Activated gamma-delta T cell treated with Interleukin-2 at 50 U/mL for 16 hours (primary cell): ENCODE measurements at regions not wholly inside any gene's neighbourhood (a gene's known extent, or its start where the extent isn't known, plus 50 kb on each side); places are given as distances from the start of the nearest gene placed in this dataset.
"Not testable (repeated sequence)": the region's sequence is repeated elsewhere in the genome, so short reads cannot be mapped to it uniquely, and the experiment has no call there.

Experiments
- DNase-seq: peaks from one replicate; pipeline ENCODE4 v3.0.0-alpha.2; 2020

DNA sequence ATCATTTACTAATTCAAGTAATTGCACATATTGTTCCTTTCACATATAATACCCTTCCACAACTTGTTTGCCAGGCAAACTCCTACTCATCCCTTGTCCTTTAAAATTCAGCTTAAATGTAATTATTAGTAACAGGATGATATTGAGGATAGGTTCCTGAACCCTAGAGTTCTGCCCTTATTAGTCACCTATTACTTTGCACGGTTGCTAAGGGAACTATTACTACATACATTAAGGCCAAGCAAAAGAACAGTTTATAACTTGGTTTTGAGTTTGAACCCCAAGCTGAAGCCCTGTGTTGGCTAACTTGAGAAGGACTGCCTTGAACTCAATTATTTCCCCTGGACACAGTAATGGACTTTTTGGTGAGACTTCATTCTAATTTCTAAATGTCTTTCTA, 529.7 kb downstream of the IGSF11 start:
- DNase-seq = no peak

DNA sequence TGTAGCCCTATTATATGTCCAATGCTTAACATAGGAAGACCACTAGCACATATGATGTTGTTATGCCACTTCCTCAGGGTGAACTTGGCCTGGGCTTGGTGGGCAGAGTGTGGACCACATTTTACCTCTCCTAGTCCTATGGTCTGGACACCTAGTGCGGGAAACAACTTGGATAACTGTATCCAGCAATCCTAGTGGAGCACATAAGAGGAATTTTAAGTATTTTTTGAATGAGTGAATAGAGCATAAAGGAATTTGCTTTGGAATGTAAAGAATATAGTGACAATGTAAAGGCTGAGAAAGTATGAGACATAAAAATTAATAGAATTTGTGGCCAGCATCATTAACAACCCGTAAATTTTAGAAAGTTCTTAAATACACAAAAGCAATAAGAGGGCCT, 528.9 kb downstream of the IGSF11 start:
- DNase-seq = no peak

DNA sequence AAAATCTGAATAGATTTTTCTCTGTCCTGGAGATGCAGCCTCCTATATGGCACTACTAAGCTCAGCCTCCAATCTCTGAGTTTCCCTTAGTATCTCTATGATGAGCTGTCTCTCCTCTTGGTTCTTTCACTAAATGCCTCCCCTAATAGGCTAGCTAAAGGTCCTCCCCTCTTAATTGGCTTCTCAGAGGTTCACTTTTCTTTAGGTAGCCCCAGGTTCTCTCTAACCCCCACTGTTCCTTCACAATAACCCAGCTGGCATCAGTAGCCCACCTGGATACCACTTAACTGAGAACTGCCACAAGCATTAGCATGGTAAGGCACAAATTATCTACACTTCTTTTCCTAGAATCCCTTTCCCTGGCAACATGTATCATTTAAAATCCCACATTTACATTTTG, 523.2 kb downstream of the IGSF11 start:
- DNase-seq = no peak

DNA sequence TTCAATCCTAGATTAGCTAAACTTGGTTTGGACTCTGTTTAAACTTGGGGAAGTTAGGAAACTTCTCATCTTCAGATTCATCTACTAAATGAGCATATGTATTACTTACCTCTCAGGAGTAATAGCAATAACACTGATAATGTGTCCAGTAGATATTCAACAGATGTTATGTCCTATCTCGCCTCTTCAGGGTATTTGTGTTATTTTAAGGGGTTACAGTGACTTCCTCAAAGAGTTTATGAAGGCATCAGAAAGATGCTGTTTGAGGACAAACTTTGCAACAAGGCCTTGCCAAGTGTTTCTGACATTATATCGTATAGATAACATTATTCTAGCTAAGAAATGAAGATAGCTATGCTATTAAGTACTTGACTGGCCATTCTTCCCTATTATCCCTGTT, 522.3 kb downstream of the IGSF11 start:
- DNase-seq = no peak

DNA sequence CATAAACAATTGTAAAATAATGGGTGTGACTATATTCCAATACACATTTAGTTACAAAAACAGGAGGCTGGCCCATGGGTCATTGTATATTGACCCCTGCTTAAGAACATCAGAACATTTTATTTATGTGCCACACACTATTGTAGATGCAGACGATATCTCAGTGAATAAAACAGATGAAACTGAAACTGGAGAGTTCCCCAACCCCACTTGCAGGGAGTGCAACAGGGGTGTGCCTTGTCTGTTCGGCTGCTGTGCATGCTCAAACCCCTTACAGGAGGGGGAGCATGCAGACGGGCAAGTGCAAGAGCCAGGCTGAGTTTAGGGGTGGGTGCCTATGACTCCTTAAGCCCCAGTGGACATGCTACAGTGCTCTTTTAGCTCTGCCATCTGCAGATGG, 509.6 kb downstream of the IGSF11 start:
- DNase-seq = no peak

DNA sequence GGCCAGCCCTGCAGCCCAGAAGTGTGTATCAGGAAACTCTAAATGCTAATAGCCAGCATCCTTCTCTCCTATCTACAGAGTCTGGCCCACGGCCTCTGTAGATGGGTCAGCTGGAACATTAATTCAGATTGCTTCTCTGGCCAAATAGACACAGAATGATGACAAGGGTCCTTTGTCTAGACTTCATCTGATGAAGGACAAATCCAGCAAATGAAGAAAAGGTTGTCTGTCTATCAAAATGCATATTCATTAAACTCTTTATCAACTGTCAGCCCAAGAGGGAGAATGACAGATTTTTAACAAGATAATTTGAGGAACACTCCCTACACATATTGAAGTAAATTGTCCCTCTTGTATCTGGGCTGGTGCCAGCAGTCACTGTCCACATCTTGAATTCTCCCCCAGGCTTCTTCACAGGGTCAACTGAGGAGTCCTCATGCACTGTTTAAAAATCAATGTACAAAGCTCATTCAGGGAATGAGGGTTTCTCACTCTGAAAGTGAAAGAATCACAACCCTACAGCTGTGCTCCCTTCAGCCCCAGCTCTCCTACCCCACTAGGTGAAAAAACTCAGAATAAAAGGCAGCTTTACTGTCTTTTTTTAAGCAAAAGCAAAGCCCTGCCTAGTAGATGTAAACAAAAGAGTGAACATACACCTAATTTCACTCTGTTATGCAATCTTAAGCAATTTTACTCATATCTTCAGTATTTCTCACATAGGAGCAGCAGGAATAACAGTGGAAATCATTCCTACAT, 507.7 kb downstream of the IGSF11 start:
- no peak for DNase-seq

DNA sequence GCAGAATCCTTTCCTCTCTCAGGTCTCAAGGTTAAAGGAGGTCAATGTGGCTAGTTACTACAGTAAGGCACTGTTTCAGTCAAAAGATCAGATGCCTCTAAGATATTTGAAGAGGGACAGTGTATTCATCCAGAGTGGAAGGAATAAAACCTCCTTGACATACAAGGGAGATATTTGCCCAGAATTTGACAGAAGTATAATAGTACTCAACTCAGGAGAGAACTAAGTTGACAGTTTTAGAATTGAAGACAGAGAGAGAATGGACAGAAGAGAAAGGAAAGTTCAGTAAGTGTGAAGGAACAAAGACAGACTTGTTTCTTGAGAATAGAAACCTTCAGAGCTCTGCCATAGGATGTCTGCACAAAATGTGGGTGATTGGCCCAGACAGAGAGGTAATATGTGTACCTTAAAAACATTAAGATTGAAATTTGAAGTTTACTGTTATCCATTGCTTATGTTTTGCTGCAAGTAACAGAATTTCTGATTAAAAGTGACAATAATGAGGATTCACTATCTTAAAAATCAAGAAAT, 507.1 kb downstream of the IGSF11 start:
- no peak for DNase-seq

DNA sequence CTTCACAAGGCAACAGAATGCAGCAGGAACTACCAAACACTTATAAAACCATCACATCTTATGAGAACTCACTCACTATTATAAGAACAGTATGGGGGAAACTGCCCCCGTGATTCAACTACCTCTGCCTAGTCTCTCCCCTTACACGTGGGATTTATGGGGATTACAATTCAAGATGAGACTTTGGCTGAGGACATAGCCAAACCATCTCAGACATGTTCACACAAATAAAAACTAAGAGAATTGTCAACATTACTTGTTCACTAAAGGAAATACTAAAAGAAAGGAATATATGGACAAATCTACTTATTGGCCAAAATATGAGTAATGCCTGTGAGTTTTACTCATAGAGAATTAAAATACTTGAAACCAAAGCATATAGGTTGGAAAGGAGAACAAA, 505.1 kb downstream of the IGSF11 start:
- DNase-seq = no peak

DNA sequence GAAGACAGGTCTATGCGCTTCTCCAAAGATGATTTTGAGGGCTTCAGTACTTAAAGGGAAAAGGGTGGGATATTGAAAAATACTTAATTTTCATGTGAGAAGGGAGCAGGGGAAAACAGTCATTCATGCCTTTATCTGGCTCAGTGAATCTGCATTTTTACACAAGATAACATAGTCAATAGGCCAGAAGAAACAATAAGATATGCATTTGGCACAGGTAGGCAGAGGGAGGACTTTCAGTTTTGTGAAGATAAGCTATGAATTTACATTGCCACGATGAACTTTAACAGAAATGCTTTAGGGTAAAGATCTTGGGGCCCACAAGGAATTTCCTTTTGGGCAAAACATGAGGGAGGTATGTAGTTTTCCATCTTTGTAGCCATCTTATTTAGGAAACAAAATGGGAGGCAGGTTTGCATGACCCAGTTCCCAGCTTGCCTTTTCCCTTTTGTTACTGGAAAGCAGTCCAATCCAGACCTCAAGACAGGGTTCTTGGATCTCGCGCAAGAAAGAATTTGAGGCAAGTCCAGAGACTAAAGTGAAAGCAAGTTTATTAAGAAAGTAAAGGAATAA, 504.2 kb downstream of the IGSF11 start:
- DNase-seq = no peak

DNA sequence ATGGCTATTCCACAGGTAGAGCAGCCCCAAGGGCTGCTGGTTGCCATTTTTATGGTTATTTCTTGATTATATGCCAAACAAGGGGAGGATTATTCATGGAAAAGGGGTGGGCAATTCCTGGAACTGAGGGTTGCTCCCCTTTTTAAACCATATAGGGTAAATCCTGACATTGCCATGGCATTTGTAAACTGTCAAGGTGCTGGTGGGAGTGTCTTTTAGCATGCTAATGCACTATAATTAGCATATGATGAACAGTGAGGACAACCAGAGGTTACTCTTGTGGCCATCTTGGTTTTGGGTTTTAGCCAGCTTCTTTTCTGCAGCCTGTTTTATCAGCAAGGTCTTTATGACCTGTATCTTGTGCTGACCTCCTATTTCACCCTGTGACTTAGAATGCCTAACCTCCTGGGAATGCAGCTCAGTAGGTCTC, 503.7 kb downstream of the IGSF11 start:
- DNase-seq = not testable (repeated sequence)

DNA sequence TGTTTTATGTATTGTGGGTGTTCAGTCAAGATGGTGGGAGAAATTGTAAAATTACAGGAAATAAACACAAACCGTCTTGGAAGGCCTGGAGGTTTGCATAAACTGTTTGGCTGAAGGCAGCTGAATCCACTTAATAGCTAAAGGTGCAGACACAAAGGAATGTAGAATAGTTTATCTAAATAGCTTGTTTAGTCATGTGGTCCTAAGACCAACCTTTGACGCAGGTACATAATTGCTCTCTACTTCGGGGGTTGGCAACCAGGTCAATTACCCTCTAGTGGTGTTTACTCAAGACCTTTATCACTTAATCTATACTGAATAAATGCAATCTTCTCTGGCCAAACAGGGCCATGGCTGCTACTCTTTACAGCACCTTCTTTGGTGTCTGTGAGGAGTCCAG, 502.8 kb downstream of the IGSF11 start:
- no peak for DNase-seq

DNA sequence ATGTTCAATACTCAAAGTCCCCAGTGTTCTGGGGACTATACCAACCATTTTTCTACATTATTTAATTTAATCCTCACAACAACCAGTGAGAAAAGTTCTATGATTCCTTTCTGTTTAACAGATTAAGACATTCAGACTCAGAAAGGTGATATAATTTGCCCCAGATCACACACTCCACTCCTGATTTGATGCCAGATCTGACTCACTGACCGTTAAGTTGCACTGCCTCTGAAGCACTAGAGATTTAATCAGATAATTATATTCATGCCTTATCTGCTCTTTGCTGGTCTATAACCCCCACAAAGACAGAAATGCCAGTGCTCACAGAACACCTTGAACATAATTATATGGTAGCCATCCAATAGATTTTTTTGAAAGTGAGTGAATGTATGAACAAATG, 501.0 kb downstream of the IGSF11 start:
- DNase-seq = no peak

DNA sequence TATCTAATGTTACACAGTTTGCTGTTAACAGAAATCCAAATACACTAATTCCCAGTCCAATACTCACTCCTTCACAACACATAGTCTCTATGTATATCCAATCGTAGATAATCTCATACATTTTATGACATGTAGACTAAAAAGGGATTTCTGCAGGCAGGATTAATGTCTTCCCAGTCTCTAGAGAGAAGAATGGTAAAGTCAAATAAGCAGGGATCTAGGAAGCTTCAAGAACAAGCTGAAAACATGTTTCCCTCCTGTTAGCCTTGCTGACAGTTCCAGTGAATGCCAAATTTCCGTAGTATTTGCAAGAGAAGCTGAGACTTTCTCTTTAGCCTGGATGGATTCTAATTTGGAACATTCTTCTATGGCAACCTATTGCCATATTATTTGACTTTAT, 500.1 kb downstream of the IGSF11 start:
- no peak for DNase-seq

DNA sequence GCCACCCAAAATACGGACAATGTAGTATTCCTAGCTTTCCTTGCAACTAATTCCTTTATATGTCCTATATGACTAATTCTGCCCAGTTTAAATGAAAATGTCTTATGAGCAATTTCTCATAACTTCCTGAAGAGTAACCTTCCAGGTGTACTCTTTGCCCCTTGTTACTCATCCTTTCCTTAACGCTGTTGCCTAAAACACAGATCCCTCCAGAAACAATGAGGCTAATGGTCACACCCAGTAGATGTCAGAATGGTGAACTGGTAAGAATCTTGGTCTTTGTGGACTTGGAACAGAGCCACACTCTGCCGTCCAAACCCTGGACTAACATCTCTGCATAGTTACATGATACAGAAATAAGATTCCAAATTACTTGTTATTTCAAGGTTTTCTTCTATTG, 497.9 kb downstream of the IGSF11 start:
- DNase-seq = no peak

DNA sequence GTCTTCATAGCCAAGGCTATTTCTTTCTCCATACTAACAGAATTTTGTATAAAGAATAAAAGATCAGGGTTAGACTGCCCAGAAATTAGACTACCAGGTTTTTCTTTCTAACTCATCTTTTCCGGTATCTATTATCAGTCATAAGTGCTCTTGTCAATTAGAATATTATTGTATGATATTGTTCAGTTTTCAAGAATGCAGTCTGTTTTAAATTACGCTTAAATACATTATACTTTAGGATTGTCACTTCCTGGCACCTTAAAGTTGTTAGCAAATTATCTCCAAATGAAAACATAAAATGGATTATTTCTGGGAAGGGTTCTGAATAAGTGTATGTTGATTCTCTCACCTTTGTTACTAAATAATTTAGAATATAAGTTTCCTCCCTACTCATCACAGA, 497.2 kb downstream of the IGSF11 start:
- DNase-seq = no peak

DNA sequence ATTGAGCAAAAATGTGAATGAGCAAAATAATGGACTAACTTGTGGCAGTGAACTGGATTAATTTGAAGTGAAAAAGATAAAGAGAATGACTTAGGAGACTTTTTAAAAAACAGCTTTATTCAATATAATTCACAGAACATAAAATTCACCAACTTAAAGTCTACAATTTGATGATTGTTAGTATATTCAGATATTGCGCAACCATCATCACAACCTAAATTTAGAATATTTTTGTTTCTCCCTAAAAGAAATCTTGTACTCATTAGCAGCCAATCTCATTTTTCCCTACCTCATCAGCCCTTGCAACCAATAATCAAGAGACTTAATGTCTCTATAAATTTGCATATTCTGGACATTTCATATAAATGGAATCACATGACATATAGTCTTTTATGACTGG, 496.5 kb downstream of the IGSF11 start:
- no peak for DNase-seq

DNA sequence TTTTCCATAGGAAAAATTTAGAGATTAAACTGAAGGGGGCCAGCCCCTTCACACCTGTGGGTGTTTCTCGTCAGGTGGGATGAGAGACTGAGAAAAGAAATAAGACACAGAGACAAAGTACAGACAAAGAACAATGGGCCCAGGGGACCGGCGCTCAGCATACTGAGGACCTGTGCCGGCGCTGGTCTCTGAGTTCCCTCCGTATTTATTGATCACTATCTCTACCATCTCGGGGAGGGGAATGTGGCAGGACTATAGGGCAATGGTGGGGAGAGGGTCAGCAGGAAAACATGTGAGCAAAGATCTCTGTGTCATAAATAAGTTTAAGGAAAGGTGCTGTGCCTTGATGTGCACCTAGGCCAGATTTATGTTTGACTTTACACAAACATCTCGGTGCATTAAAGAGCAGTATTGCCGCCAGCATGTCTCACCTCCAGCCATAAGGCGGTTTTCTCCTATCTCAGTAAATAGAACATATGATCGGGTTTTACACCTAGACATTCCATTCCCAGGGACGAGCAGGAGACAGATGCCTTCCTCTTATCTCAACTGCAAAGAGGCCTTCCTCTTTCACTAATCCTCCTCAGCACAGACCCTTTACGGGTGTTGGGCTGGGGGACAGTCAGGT, 494.7 kb downstream of the IGSF11 start:
- not testable (repeated sequence) for DNase-seq

DNA sequence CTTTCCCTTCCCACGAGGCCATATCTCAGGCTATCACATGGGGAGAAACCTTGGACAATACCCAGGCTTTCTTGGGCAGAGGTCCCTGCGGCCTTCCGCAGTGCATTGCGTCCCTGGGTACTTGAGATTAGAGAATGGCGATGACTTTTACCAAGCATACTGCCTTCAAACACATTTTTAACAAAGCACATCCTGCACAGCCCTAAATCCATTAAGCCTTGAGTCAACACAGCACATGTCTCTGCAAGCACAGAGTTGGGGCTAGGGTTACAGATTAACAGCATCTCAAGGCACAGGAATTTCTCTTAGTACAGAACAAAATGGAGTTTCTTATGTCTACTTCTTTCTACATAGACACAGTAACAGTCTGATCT, 494.2 kb downstream of the IGSF11 start:
- DNase-seq = not testable (repeated sequence)

DNA sequence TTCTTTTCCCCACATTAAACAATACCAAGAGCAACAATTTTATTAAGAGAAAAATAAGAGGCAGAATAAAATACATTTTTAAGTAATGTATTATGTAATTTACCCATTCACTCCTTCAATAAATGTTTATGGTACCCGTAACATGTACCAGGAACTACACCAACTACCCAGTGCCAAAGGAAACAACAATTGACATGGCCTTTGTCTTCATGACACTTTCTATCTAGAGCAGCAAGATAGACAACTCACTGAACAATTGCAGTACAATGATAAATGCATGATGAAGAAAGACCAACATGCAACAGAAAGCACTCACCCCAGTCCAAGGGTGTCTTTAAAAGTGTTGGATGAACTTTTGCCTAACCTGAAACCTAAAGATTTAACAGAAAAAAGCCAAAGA, 493.8 kb downstream of the IGSF11 start:
- no peak for DNase-seq

DNA sequence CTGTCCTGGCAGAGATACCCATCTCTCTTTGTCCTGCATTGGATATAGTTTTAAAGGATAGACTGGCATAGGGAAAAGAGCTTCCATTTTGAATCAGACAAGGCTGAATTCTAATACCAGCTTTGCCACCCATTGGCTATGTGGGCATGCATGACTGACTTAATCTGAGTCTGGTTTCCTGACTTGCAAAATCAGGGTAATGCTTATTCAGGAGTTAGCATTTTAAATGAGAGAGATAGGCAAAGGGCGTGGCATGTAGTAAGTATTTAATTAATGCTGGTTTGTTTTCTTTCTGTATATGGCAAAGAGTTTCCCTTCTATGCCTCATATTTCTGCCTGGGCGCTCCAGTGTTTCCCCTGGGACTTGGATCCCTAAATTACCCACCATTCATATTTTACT, 492.9 kb downstream of the IGSF11 start:
- no peak for DNase-seq

DNA sequence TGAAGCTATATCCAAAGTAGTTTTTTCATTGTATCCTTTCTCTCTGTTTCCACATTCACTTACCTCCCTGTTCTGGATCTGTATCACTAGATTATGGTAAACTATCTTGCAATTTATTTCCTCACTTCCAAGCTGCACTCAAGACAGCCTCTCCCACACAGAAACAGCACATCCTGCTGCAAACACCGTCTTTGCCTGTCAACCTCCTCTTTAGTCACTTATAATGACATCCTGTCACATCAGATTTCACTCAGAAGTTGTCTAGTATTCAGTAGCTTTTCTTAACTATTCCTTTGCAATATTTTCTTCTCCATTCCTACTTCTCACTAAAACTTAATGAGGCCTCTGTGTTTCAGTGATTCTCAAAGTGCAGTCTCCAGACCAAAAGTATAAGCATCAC, 490.8 kb downstream of the IGSF11 start:
- DNase-seq = no peak

DNA sequence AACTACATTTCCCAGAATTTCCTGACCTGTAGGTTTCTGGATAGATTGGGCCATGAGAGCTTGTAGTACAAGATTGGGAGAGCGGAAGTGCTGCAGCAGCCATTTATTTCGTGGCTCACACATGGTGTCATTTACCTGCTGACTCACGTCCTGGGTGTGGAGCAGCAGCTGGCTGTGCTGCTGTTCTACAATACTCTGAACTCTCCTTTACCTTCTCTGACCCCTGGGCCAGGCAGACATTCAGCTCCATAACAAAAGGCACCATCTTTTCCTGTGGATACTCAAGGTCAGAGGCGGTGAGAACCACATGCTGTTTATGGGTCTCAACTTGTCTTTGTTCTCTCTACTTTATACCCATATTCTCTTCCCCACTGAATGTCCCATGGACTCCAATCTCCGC, 490.2 kb downstream of the IGSF11 start:
- DNase-seq = no peak

DNA sequence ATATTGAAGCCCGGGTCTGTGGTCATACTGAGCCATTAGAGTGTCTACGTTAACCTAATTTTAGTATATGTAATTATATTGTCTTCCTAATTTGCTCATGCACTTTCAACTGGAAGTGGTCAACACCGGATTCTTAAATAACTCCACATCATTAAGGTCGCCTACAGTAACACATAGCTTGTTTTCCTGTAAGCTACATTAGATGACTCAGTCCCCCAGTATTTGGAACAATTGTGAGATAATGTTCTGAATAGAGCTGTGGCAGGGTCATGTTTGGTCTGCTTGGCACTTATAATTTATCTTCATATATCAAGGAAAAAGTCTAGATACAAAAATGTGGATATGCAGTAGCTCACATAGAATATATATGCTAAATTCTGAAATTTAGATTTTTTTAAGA, 486.2 kb downstream of the IGSF11 start:
- DNase-seq = no peak

DNA sequence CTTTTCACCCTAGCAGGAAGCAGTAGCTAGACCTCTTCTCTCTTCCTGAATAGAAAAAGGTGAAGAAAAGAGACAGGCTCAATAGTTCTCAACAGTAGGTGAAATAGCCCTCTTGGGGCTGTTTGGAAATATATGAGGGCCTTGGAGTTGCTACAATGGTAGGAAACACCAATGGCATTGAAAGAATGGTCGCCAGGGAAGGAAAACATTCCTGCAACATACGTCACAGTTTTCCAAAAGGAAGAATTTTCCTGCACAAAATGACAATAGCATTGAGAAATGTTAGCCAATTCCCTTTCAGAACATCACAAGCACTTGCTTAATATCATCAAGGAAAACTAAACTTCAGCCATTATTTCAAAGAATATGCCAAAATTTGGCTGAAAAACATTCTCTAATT, 484.5 kb downstream of the IGSF11 start:
- no peak for DNase-seq
